Gastrocnemius medialis (tissue), 4 donors: ENCODE measurements at regions not wholly inside any gene's neighbourhood (a gene's known extent, or its start where the extent isn't known, plus 50 kb on each side); places are given as distances from the start of the nearest gene placed in this dataset.

Experiments
- CTCF ChIP-seq, 5 experiments: fragments of 450-650 bp in 3 of 5; fragments of 200-600 bp in 2 of 5; sonication (generic) in 2 of 5; IDR thresholded peaks in 4 of 5; conservative IDR thresholded peaks in 1 of 5; 1 replicate in 4 of 5; 2 replicates in 1 of 5; pipeline ENCODE4 v1.5.1; 2016 to 2019; ENCODE audit warnings: antibody characterized with exemption in 5 of 5, mild to moderate bottlenecking in 3 of 5, moderate library complexity in 3 of 5
- POLR2A ChIP-seq, 2 donors: fragments of 450-650 bp; IDR thresholded peaks; one replicate each; pipeline ENCODE4 v1.6.1; 2017; ENCODE audit warnings: antibody characterized with exemption in 2 of 2, mild to moderate bottlenecking in 2 of 2, moderate library complexity in 2 of 2

GRCh38 chr2:17043173-17043572 is 377.5 kb upstream of the CYRIA start:
- TF ChIP-seq POLR2A (IDR thresholded peaks at IDR 0.05) = no peak
- TF ChIP-seq CTCF (IDR thresholded peaks at IDR 0.05 in 4 of 5, conservative IDR thresholded peaks at IDR 0.05 in 1 of 5) = no peak
